Body of pancreas (tissue), 4 donors: ENCODE measurements at regions not wholly inside any gene's neighbourhood (a gene's known extent, or its start where the extent isn't known, plus 50 kb on each side); places are given as distances from the start of the nearest gene placed in this dataset.

Experiments used
- ATAC-seq: fragments of 150-250 bp; one replicate; pipeline ENCODE4 v1.9.1; 2016
- DNase-seq, 4 donors: peaks; one replicate each; pipeline ENCODE4 v3.0.0-alpha.2; 2019
- H3K27ac ChIP-seq, 4 donors: fragments of 200-600 bp; sonication (generic); 1 replicate in 3 of 4; 2 replicates in 1 of 4; pipeline versions ENCODE4 v1.5.1 to v1.6.1; 2016 to 2019; ENCODE audit warnings: mild to moderate bottlenecking in 1 of 4, mixed read lengths in 1 of 4, moderate library complexity in 1 of 4
- H3K27me3 ChIP-seq, 2 donors: fragments of 200-600 bp; sonication (generic); one replicate each; pipeline ENCODE4 v1.6.0; 2016; ENCODE audit warnings: mild to moderate bottlenecking in 1 of 2
- H3K36me3 ChIP-seq, 2 donors: fragments of 200-600 bp; sonication (generic); replicated peaks in 1 of 2; 2 replicates each; pipeline ENCODE4 v1.5.1; 2016; ENCODE audit warnings: low read depth in 2 of 2; ENCODE audit not compliant: insufficient read depth in 1 of 2
- H3K4me1 ChIP-seq: fragments of 200-600 bp; sonication (generic); one replicate; pipeline ENCODE4 v1.6.0; 2016
- H3K4me3 ChIP-seq, 2 donors: fragments of 200-600 bp; sonication (generic); 1 replicate in 1 of 2; 2 replicates in 1 of 2; pipeline ENCODE4 v1.5.1; 2016 to 2019
- H3K9me3 ChIP-seq, 3 donors: fragments of 200-600 bp; sonication (generic); 1 replicate in 2 of 3; 2 replicates in 1 of 3; pipeline ENCODE4 v1.5.1; 2016
- POLR2A ChIP-seq, 3 donors: fragments of 450-650 bp; IDR thresholded peaks; one replicate each; pipeline ENCODE4 v1.6.1; 2016; ENCODE audit warnings: antibody characterized with exemption in 3 of 3, mild to moderate bottlenecking in 2 of 3
- WGBS, 2 donors: methylation state at CpG; one replicate each; pipeline ENCODE4 v1.1.5; 2017; 5-methylcytosine and 5-hydroxymethylcytosine counted together
- intact Hi-C: fragments of 100-400 bp; cut with DNase I; formaldehyde crosslinking; loops from one replicate; pipeline ENCODE4 v1.15.1; 2023
- TF ChIP-seq, protein P1 (sequence below), 7 experiments: fragments of 450-650 bp in 4 of 7; fragments of 200-600 bp in 3 of 7; sonication (generic) in 3 of 7; IDR thresholded peaks; one replicate each; pipeline ENCODE4 v1.5.1; 2016 to 2019; ENCODE audit warnings: antibody characterized with exemption in 7 of 7

DNA sequence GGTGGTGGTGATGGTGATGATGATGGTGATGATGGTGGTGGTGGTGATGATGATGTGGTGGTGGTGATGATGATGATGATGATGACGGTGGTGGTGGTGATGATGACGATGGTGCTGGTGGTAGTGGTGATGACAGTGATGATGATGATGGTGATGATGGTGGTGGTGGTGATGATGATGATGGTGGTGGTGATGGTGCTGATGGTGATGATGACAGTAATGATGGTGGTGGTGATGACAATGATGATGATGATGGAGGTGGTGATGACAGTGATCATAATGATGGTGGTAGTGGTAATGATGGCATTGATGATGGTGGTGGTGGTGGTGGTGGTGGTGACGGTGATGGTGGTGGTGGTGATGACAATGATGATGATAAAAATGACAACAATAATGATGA is 52.1 kb upstream of the ANO1 start:
- no peaks in the 10 kb centered on the region for H3K9me3 ChIP-seq
- H3K27me3 ChIP-seq, result no peaks in the 10 kb centered on the region
- TF ChIP-seq POLR2A (IDR thresholded peaks at IDR 0.05), result no peak
- TF ChIP-seq, protein P1, sequence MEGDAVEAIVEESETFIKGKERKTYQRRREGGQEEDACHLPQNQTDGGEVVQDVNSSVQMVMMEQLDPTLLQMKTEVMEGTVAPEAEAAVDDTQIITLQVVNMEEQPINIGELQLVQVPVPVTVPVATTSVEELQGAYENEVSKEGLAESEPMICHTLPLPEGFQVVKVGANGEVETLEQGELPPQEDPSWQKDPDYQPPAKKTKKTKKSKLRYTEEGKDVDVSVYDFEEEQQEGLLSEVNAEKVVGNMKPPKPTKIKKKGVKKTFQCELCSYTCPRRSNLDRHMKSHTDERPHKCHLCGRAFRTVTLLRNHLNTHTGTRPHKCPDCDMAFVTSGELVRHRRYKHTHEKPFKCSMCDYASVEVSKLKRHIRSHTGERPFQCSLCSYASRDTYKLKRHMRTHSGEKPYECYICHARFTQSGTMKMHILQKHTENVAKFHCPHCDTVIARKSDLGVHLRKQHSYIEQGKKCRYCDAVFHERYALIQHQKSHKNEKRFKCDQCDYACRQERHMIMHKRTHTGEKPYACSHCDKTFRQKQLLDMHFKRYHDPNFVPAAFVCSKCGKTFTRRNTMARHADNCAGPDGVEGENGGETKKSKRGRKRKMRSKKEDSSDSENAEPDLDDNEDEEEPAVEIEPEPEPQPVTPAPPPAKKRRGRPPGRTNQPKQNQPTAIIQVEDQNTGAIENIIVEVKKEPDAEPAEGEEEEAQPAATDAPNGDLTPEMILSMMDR (IDR thresholded peaks at IDR 0.05), result no peak
- H3K4me1 ChIP-seq, result no peaks in the 10 kb centered on the region
- intact Hi-C loops, result no loop called here
- H3K27ac ChIP-seq, result no peak overlapping the region
- no peak overlapping the region for H3K4me3 ChIP-seq
- no peaks in the 10 kb centered on the region for H3K36me3 ChIP-seq
- 43 to 79% methylated on average over 3 of the region's 3 CpGs for WGBS, 2 donors
- no peak for ATAC-seq
- DNase-seq, result no peak

DNA sequence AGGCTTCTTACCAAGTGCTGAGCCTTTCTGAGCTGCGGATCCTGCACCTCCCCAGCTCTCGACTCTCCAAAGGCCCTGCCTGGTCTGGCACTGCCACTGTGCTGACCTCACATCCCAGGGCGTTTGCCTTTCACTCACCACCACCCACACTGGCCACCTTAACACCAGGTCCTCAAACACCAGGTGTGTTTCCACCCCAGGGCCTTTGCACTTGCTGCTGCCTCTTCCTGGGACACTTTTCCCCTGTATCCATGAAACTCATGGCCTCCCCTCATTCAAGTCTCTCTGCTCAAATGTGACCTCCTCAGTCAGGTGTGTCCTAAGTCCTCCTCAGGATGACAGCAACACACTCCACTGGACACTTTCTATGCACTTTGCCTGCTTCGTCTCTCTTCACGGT is 51.4 kb upstream of the ANO1 start:
- 71 to 88% methylated on average over 4 to 5 of the region's 5 CpGs for WGBS, 2 donors
- ATAC-seq (no peak), DNase-seq (no peak)
- intact Hi-C loops, result no loop called here
- Histone ChIP-seq H3K36me3 (no peaks in the 10 kb centered on the region), H3K4me3 (no peak overlapping the region), H3K27ac (no peak overlapping the region), H3K9me3 (no peaks in the 10 kb centered on the region), H3K4me1 (no peaks in the 10 kb centered on the region), H3K27me3 (no peaks in the 10 kb centered on the region)
- no peak for TF ChIP-seq POLR2A (IDR thresholded peaks at IDR 0.05)
- TF ChIP-seq, protein P1 (IDR thresholded peaks at IDR 0.05), result no peak

DNA sequence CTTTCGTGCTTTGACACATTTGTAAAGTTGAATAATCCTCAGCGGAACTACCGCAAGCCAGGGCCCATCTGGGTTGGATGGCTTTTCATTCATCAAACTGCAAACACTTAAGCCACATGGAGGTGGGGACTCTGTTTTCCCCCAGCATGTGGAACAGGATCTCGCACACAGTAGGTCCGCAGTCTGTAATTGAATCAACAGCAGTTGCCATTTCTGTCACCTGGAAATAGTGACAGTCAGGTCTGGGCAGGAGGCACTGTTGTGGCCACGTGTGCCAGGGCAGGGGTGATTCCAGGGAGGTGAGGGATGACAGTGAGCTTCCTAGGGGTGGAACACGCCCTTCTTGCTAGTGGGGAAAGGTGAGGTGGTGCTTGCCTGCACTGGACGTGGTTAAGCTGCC is 50.7 kb upstream of the ANO1 start:
- no peak for DNase-seq
- no peaks in the 10 kb centered on the region for H3K36me3 ChIP-seq
- no peaks in the 10 kb centered on the region for H3K27me3 ChIP-seq
- ATAC-seq, result no peak
- H3K4me3 ChIP-seq, result no peak overlapping the region
- TF ChIP-seq POLR2A (IDR thresholded peaks at IDR 0.05), result no peak
- TF ChIP-seq, protein P1 (IDR thresholded peaks at IDR 0.05), result no peak
- H3K27ac ChIP-seq, result no peak overlapping the region
- intact Hi-C loops, result no loop called here
- 67% methylated on average over 8 of the region's 8 CpGs for WGBS, 2 donors
- no peaks in the 10 kb centered on the region for H3K4me1 ChIP-seq
- no peaks in the 10 kb centered on the region for H3K9me3 ChIP-seq

DNA sequence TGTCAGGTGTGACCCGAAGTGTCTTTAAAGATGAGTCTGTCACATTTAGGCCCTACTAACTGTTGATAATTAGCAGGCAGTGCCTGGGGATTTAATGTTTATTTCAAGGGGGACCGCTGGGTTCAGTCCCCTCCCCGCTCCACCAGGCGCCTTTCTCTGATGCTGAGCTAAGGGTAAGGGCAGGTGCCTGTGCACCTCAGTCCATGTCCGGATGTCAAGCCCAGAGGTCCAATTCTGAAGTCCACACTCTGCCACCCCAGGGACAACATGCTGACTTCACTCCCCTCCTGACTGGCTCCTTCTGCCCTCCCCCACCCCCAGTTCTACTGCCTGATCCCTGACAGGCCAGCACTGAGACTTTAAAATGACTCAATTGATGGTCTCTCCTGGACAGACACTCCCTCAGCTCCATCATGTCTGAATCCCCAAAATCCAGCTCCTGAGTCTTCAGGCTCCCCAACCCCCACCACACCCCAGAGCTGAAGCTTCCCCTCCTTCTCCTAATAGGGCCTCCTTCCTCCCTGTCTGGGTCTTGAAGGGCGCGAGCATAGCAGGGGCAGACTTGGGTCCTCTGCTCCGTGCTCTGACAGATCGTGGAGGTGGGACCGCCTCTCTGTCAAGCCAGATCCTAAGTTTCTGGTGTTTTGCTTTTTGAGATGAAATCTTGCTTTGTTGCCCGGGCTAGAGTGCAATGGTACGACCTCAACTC is 49.8 kb upstream of the ANO1 start:
- Histone ChIP-seq H3K9me3 (no peaks in the 10 kb centered on the region), H3K4me1 (no peaks in the 10 kb centered on the region), H3K4me3 (no peak overlapping the region), H3K36me3 (no peaks in the 10 kb centered on the region), H3K27me3 (no peaks in the 10 kb centered on the region), H3K27ac (no peak overlapping the region)
- intact Hi-C loops, result no loop called here
- TF ChIP-seq, protein P1 (IDR thresholded peaks at IDR 0.05), result no peak
- TF ChIP-seq POLR2A (IDR thresholded peaks at IDR 0.05), result no peak
- DNase-seq, result no peak
- 82 to 89% methylated on average over 11 to 12 of the region's 12 CpGs for WGBS, 2 donors
- ATAC-seq, result no peak
